SK-N-SH (cell line): ENCODE measurements at regions not wholly inside any gene's neighbourhood (a gene's known extent, or its start where the extent isn't known, plus 50 kb on each side); places are given as distances from the start of the nearest gene placed in this dataset.

Experiments
- CTCF ChIA-PET: fragments of 300-600, 350-600 bp; formaldehyde crosslinking; extraction: SDS; loops from one replicate; lab custom pipeline; 2021; lab: Yijun Ruan, JAX
- POLR2A ChIA-PET: fragments of 350-600 bp; sonication (Branson Sonifier 250); formaldehyde crosslinking; extraction: SDS; loops from one replicate; lab custom pipeline; 2020; ENCODE audit warnings: antibody characterized with exemption, inconsistent platforms; lab: Yijun Ruan, JAX
- DNase-seq: peaks from one replicate; pipeline ENCODE4 v3.0.0; 2012
- H2AFZ ChIP-seq: fragments of 200-600 bp; sonication (generic); 2 replicates; pipeline ENCODE4 v1.8.1; 2016; ENCODE audit warnings: antibody characterized with exemption, mild to moderate bottlenecking, low read depth
- H3F3A ChIP-seq: fragments of 200-600 bp; sonication (generic); replicated peaks from 2 replicates; pipeline ENCODE3; 2016; ENCODE audit warnings: antibody characterized with exemption, mild to moderate bottlenecking; ENCODE audit not compliant: insufficient read depth
- H3K27ac ChIP-seq, 2 experiments: fragments of 200-500 bp in 1 of 2; fragments of 200-600 bp in 1 of 2; sonication (Bioruptor generic) in 1 of 2; sonication (generic), shearing (Covaris generic) in 1 of 2; 2 replicates each; pipeline versions ENCODE4 v1.5.1 to v1.6.1; 2014 to 2016; ENCODE audit warnings: low read depth in 2 of 2, inconsistent platforms in 1 of 2, low read length in 1 of 2, mild to moderate bottlenecking in 1 of 2, mixed read lengths in 1 of 2
- H3K27me3 ChIP-seq: fragments of 200-600 bp; sonication (generic), shearing (Covaris generic); 2 replicates; pipeline ENCODE4 v1.6.1; 2016; ENCODE audit warnings: mixed run types; ENCODE audit not compliant: insufficient read depth
- H3K36me3 ChIP-seq, 2 experiments: fragments of 200-500 bp in 1 of 2; fragments of 200-600 bp in 1 of 2; sonication (Bioruptor generic) in 1 of 2; sonication (generic) in 1 of 2; replicated peaks in 1 of 2; 2 replicates each; pipeline versions ENCODE3 to v1.5.1; 2014 to 2016; ENCODE audit warnings: low read length in 1 of 2, mild to moderate bottlenecking in 1 of 2; ENCODE audit not compliant: insufficient read depth in 2 of 2, control insufficient read depth in 1 of 2
- H3K4me1 ChIP-seq, 2 experiments: fragments of 200-500 bp in 1 of 2; fragments of 200-600 bp in 1 of 2; sonication (Bioruptor generic) in 1 of 2; sonication (generic), shearing (Covaris generic) in 1 of 2; 2 replicates each; pipeline versions ENCODE4 v1.5.1 to v1.6.1; 2014 to 2016; ENCODE audit warnings: low read depth in 1 of 2, low read length in 1 of 2, mixed run types in 1 of 2; ENCODE audit not compliant: insufficient read depth in 2 of 2, control insufficient read depth in 1 of 2
- H3K4me2 ChIP-seq: fragments of 200-600 bp; sonication (generic), shearing (Covaris generic); 2 replicates; pipeline ENCODE4 v1.6.1; 2017; ENCODE audit warnings: mixed run types
- H3K4me3 ChIP-seq, 2 experiments: fragments of 200-500 bp in 1 of 2; fragments of 200-600 bp in 1 of 2; sonication (Bioruptor generic) in 1 of 2; sonication (generic), shearing (Covaris generic) in 1 of 2; 2 replicates each; pipeline versions ENCODE4 v1.5.1 to v1.8.1; 2014 to 2016; ENCODE audit warnings: low read depth in 2 of 2, inconsistent platforms in 1 of 2, low read length in 1 of 2, mild to moderate bottlenecking in 1 of 2, mixed read lengths in 1 of 2, moderate library complexity in 1 of 2
- H3K79me2 ChIP-seq: fragments of 200-600 bp; sonication (generic); 2 replicates; pipeline ENCODE4 v1.8.1; 2017; ENCODE audit warnings: mild to moderate bottlenecking; ENCODE audit not compliant: insufficient read depth
- H3K9ac ChIP-seq: fragments of 200-600 bp; sonication (generic); 2 replicates; pipeline ENCODE4 v1.6.1; 2017; ENCODE audit warnings: mixed run types
- H3K9me2 ChIP-seq: fragments of 200-600 bp; sonication (generic); 2 replicates; pipeline ENCODE4 v1.6.1; 2017; ENCODE audit warnings: mixed run types
- H3K9me3 ChIP-seq: fragments of 200-600 bp; sonication (generic); 2 replicates; pipeline ENCODE4 v1.6.1; 2017; ENCODE audit warnings: mixed run types, mild to moderate bottlenecking, moderate library complexity
- H4K20me1 ChIP-seq: fragments of 200-600 bp; sonication (generic); 2 replicates; pipeline ENCODE4 v1.6.1; 2017; ENCODE audit warnings: mild to moderate bottlenecking, mixed run types; ENCODE audit not compliant: insufficient read depth
- CHD2 ChIP-seq: fragments of 150-350 bp; IDR thresholded peaks from 2 replicates; pipeline ENCODE4 v1.6.1; 2018; ENCODE audit warnings: low read length; ENCODE audit not compliant: partially characterized antibody
- ELF1 ChIP-seq: IDR thresholded peaks from 2 replicates; pipeline ENCODE4 v1.4.0; 2012
- EP300 ChIP-seq, 2 experiments: IDR thresholded peaks; 2 replicates each; pipeline versions ENCODE4 v1.4.0 to v1.6.1; 2012; ENCODE audit warnings: borderline replicate concordance in 1 of 2, low read depth in 1 of 2, low read length in 1 of 2
- FOXM1 ChIP-seq: IDR thresholded peaks from 2 replicates; pipeline ENCODE4 v1.4.0; 2012; ENCODE audit warnings: low read depth, mild to moderate bottlenecking
- GABPA ChIP-seq: IDR thresholded peaks from 2 replicates; pipeline ENCODE4 v1.4.0; 2012; ENCODE audit warnings: low read depth, mild to moderate bottlenecking
- MAX ChIP-seq: IDR thresholded peaks from 2 replicates; pipeline ENCODE4 v1.4.0; 2012; ENCODE audit warnings: low read depth
- MEF2A ChIP-seq: IDR thresholded peaks from 2 replicates; pipeline ENCODE4 v1.4.0; 2012; ENCODE audit warnings: low read depth, borderline replicate concordance
- RAD21 ChIP-seq: IDR thresholded peaks from 2 replicates; pipeline ENCODE4 v1.6.1; 2012; ENCODE audit warnings: mild to moderate bottlenecking, low read length
- RCOR1 ChIP-seq: fragments of 150-350 bp; IDR thresholded peaks from 2 replicates; pipeline ENCODE4 v1.6.1; 2017; ENCODE audit warnings: antibody characterized with exemption, low read length
- RFX5 ChIP-seq: IDR thresholded peaks from 2 replicates; pipeline ENCODE4 v1.6.1; 2012; ENCODE audit warnings: mild to moderate bottlenecking, improper control_type of control experiment, low read length
- RXRA ChIP-seq: IDR thresholded peaks from 2 replicates; pipeline ENCODE4 v1.4.0; 2012; ENCODE audit warnings: low read depth, mild to moderate bottlenecking, borderline replicate concordance
- SIN3A ChIP-seq: IDR thresholded peaks from 2 replicates; pipeline ENCODE4 v1.6.1; 2012; ENCODE audit warnings: low read depth, mild to moderate bottlenecking, low read length, moderate library complexity, borderline replicate concordance
- TCF12 ChIP-seq: IDR thresholded peaks from 2 replicates; pipeline ENCODE4 v1.4.0; 2012
- TEAD4 ChIP-seq: IDR thresholded peaks from 2 replicates; pipeline ENCODE4 v1.4.0; 2012; ENCODE audit warnings: mild to moderate bottlenecking, borderline replicate concordance; ENCODE audit not compliant: insufficient read depth
- USF1 ChIP-seq: IDR thresholded peaks from 2 replicates; pipeline ENCODE4 v1.4.0; 2012; ENCODE audit warnings: low read depth, borderline replicate concordance
- YY1 ChIP-seq: IDR thresholded peaks from 2 replicates; pipeline ENCODE4 v1.4.0; 2012; ENCODE audit warnings: low read depth, mild to moderate bottlenecking
- WGBS: methylation state at CpG from one replicate; pipeline ENCODE4 v1.1.6; 2017; ENCODE audit warnings: low lambda C conversion rate; 5-methylcytosine and 5-hydroxymethylcytosine counted together
- TF ChIP-seq, protein P1 (sequence below): IDR thresholded peaks from 2 replicates; pipeline ENCODE4; 2012

DNA sequence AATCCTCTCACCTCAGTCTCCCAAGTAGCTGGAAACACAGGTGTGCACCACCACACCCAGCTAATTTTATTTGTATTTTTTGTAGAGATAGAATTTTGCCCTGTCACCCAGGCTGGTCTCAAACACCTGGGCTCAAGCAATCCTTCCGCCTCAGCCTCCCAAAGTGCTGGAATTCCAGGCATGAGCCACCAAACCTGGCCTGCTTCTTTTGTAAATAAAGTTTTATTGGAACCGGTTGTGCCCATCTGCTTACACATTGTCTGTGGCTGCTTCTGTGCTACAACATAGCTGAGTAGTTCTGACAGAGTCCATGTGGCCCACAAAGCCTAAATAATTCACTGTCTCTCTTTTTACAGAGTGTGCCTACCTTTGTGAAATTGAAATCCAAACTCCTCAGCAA, 109.7 kb upstream of the NRSN1 start (continued):
- no peak for TF ChIP-seq GABPA
- no peak for TF ChIP-seq YY1
- no peak for TF ChIP-seq RAD21
- no peak for TF ChIP-seq RXRA
- TF ChIP-seq, protein P1, sequence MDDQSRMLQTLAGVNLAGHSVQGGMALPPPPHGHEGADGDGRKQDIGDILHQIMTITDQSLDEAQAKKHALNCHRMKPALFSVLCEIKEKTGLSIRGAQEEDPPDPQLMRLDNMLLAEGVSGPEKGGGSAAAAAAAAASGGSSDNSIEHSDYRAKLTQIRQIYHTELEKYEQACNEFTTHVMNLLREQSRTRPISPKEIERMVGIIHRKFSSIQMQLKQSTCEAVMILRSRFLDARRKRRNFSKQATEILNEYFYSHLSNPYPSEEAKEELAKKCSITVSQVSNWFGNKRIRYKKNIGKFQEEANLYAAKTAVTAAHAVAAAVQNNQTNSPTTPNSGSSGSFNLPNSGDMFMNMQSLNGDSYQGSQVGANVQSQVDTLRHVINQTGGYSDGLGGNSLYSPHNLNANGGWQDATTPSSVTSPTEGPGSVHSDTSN, result no peak
- TF ChIP-seq RCOR1, result no peak
- no peak for TF ChIP-seq MAX
- no peak for TF ChIP-seq TCF12
- TF ChIP-seq, all 33 proteins: peak for 0

- Histone ChIP-seq H4K20me1 (no peaks in the 10 kb centered on the region), H3K4me3 (no peak overlapping the region), H3F3A (no peaks in the 10 kb centered on the region), H3K4me2 (no peak overlapping the region), H3K27ac (no peak overlapping the region), H3K9me2 (no peaks in the 10 kb centered on the region), H3K4me1 (no peaks in the 10 kb centered on the region), H3K36me3 (no peaks in the 10 kb centered on the region), H3K27me3 (no peaks in the 10 kb centered on the region), H3K9ac (no peak overlapping the region), H2AFZ (no peak overlapping the region), H3K9me3 (no peaks in the 10 kb centered on the region), H3K79me2 (no peaks in the 10 kb centered on the region)
- ChIA-PET POLR2A (no interaction called here), CTCF (no interaction called here)
- DNase-seq, result no peak
- TF ChIP-seq EP300 (IDR thresholded peaks at IDR 0.05; ENCODE audit: borderline replicate concordance in 1 of 2, low read depth in 1 of 2, low read length in 1 of 2) (no peak), MEF2A (no peak), YY1 (no peak), RFX5 (no peak), RXRA (no peak), ELF1 (no peak), TEAD4 (no peak), SIN3A (no peak), RCOR1 (no peak), USF1 (no peak), FOXM1 (no peak), CHD2 (no peak), RAD21 (no peak)
- TF ChIP-seq, protein P1, result no peak
- 36% methylated on average over 4 of the region's 4 CpGs for WGBS
Measured at GRCh38 chr6:24016857-24017256, 109.2 kb upstream of the NRSN1 start.
